Keratinocyte (primary cell): ENCODE measurements at regions not wholly inside any gene's neighbourhood (a gene's known extent, or its start where the extent isn't known, plus 50 kb on each side); places are given as distances from the start of the nearest gene placed in this dataset.

Experiments used
- DNase-seq: peaks from one replicate; pipeline ENCODE4 v3.0.0-alpha.2; 2011; ENCODE audit warnings: low read depth, missing footprints, low spot score
- FAIRE-seq: peaks from 2 replicates; lab custom pipeline; 2011; peaks lifted over from hg19 to GRCh38; lab: Jason Lieb, UNC
- H2AFZ ChIP-seq: 2 replicates; pipeline ENCODE4 v1.6.0; 2012; ENCODE audit warnings: low read length, control low read depth, inconsistent platforms; ENCODE audit not compliant: control insufficient read depth
- H3K27ac ChIP-seq: 2 replicates; pipeline ENCODE4 v1.5.1; 2011; ENCODE audit warnings: low read length; ENCODE audit not compliant: control insufficient read depth, insufficient read depth
- H3K27me3 ChIP-seq: 3 replicates; pipeline ENCODE4 v1.6.0; 2011; ENCODE audit warnings: low read length; ENCODE audit not compliant: control insufficient read depth, insufficient read depth; ENCODE audit errors: extremely low read depth
- H3K36me3 ChIP-seq, 2 experiments: 2 replicates in 1 of 2; 3 replicates in 1 of 2; pipeline ENCODE4 v1.5.1; 2011; ENCODE audit warnings: low read length in 2 of 2, mild to moderate bottlenecking in 1 of 2; ENCODE audit not compliant: control insufficient read depth in 2 of 2, insufficient read depth in 2 of 2; ENCODE audit errors: extremely low read depth in 1 of 2
- H3K4me1 ChIP-seq: 3 replicates; pipeline ENCODE4 v1.5.1; 2011; ENCODE audit warnings: low read length; ENCODE audit not compliant: control insufficient read depth, insufficient read depth; ENCODE audit errors: extremely low read depth
- H3K4me2 ChIP-seq: 3 replicates; pipeline ENCODE4 v1.6.0; 2011; ENCODE audit warnings: low read depth, low read length; ENCODE audit not compliant: control insufficient read depth, insufficient read depth; ENCODE audit errors: extremely low read depth
- H3K4me3 ChIP-seq, 3 experiments: fragments of 200-600 bp in 1 of 3; sonication (generic) in 1 of 3; 2 replicates in 2 of 3; 3 replicates in 1 of 3; pipeline ENCODE4 v1.5.1; 2011 to 2016; ENCODE audit warnings: low read length in 3 of 3, mild to moderate bottlenecking in 3 of 3, control low read depth in 2 of 3, inconsistent platforms in 1 of 3, low read depth in 1 of 3, mixed read lengths in 1 of 3, mixed run types in 1 of 3, moderate library complexity in 1 of 3; ENCODE audit not compliant: control insufficient read depth in 2 of 3, insufficient read depth in 2 of 3; ENCODE audit errors: extremely low read depth in 1 of 3
- H3K79me2 ChIP-seq: 2 replicates; pipeline ENCODE4 v1.6.0; 2012; ENCODE audit warnings: low read length; ENCODE audit not compliant: control insufficient read depth, insufficient read depth
- H3K9ac ChIP-seq: 3 replicates; pipeline ENCODE4 v1.6.0; 2011; ENCODE audit warnings: low read length; ENCODE audit not compliant: control insufficient read depth, insufficient read depth; ENCODE audit errors: extremely low read depth
- H3K9me1 ChIP-seq: 3 replicates; pipeline ENCODE4 v1.6.0; 2011; ENCODE audit warnings: low read length; ENCODE audit not compliant: control insufficient read depth, insufficient read depth; ENCODE audit errors: extremely low read depth
- H3K9me3 ChIP-seq: 2 replicates; pipeline ENCODE4 v1.5.1; 2012; ENCODE audit warnings: low read depth, low read length; ENCODE audit not compliant: control insufficient read depth
- H4K20me1 ChIP-seq: 3 replicates; pipeline ENCODE4 v1.6.0; 2011; ENCODE audit warnings: low read length; ENCODE audit not compliant: control insufficient read depth, insufficient read depth; ENCODE audit errors: extremely low read depth
- CTCF ChIP-seq, 3 experiments: IDR thresholded peaks in 1 of 3; conservative IDR thresholded peaks in 1 of 3; optimal IDR thresholded peaks in 1 of 3; 2 replicates in 2 of 3; 3 replicates in 1 of 3; pipeline versions ENCODE3 to v1.5.1; 2011; ENCODE audit warnings: low read length in 3 of 3, mild to moderate bottlenecking in 3 of 3, moderate library complexity in 2 of 3, control low read depth in 1 of 3, inconsistent platforms in 1 of 3; ENCODE audit not compliant: insufficient read depth in 2 of 3; ENCODE audit errors: extremely low read depth in 1 of 3
- EZH2 ChIP-seq: IDR thresholded peaks from one replicate; pipeline ENCODE4 v1.6.1; 2012; ENCODE audit warnings: inconsistent platforms, mild to moderate bottlenecking, low read length, moderate library complexity
- dilution Hi-C: fragments of 300-500 bp; cut with MboI; formaldehyde crosslinking; loops from one replicate; pipeline ENCODE4 v1.7.0; 2020; ENCODE audit warnings: low sequenced_read_pairs; ENCODE audit not compliant: extremely low pct_ligation_motif_present

- no peaks in the 10 kb centered on the region for H3K36me3 ChIP-seq
- H3K9me1 ChIP-seq: no peaks in the 10 kb centered on the region
- dilution Hi-C loops: no loop called here
- no peaks in the 10 kb centered on the region for H4K20me1 ChIP-seq
- TF ChIP-seq EZH2: no peak
- TF ChIP-seq CTCF (optimal IDR thresholded peaks at IDR 0.05 in 1 of 3, IDR thresholded peaks at IDR 0.05 in 1 of 3, conservative IDR thresholded peaks at IDR 0.05 in 1 of 3; ENCODE audit: extremely low read depth in 1 of 3, insufficient read depth in 2 of 3, low read length in 3 of 3): no peak
- no peak overlapping the region for H3K27ac ChIP-seq
- no peak overlapping the region for H3K9ac ChIP-seq
- H3K27me3 ChIP-seq: peaks cover 43% of the 10 kb centered on the region
- no peak overlapping the region for H3K4me3 ChIP-seq
- H3K79me2 ChIP-seq: no peaks in the 10 kb centered on the region
- H3K9me3 ChIP-seq: no peaks in the 10 kb centered on the region
- no peak for DNase-seq
- no peak overlapping the region for H3K4me2 ChIP-seq
- H3K4me1 ChIP-seq: no peaks in the 10 kb centered on the region
- H2AFZ ChIP-seq: no peak overlapping the region
- no peak for FAIRE-seq
Measured at GRCh38 chr1:25051906-25052305, 121.8 kb upstream of the RUNX3 start.

- Histone ChIP-seq H3K9me1 (no peaks in the 10 kb centered on the region), H3K4me2 (no peak overlapping the region), H3K27ac (no peak overlapping the region), H2AFZ (no peak overlapping the region), H3K4me3 (no peak overlapping the region), H3K9me3 (no peaks in the 10 kb centered on the region), H3K79me2 (no peaks in the 10 kb centered on the region), H3K36me3 (no peaks in the 10 kb centered on the region), H4K20me1 (no peaks in the 10 kb centered on the region), H3K9ac (no peak overlapping the region), H3K27me3 (peaks cover 43% of the 10 kb centered on the region), H3K4me1 (no peaks in the 10 kb centered on the region)
- no peak for FAIRE-seq
- dilution Hi-C loops: no loop called here
- TF ChIP-seq CTCF (optimal IDR thresholded peaks at IDR 0.05 in 1 of 3, IDR thresholded peaks at IDR 0.05 in 1 of 3, conservative IDR thresholded peaks at IDR 0.05 in 1 of 3; ENCODE audit: extremely low read depth in 1 of 3, insufficient read depth in 2 of 3, low read length in 3 of 3) (no peak), EZH2 (no peak)
- no peak for DNase-seq
Measured at GRCh38 chr1:25051504-25051903, 121.4 kb upstream of the RUNX3 start.
